DOHH2 (cell line): ENCODE measurements at regions not wholly inside any gene's neighbourhood (a gene's known extent, or its start where the extent isn't known, plus 50 kb on each side); places are given as distances from the start of the nearest gene placed in this dataset.

Experiments used
- H3F3A ChIP-seq: fragments of 200-600 bp; sonication (generic), shearing (Covaris generic); 2 replicates; pipeline ENCODE4 v1.6.0; 2016; ENCODE audit warnings: antibody characterized with exemption, mild to moderate bottlenecking; ENCODE audit not compliant: control insufficient read depth, insufficient read depth
- H3K27ac ChIP-seq: fragments of 200-600 bp; sonication (generic); 2 replicates; pipeline ENCODE4 v1.5.1; 2014; ENCODE audit warnings: low read depth, mild to moderate bottlenecking, low read length, moderate library complexity
- H3K27me3 ChIP-seq: fragments of 200-600 bp; sonication (generic); 2 replicates; pipeline ENCODE4 v1.6.1; 2014; ENCODE audit warnings: mild to moderate bottlenecking, low read length, mixed read lengths; ENCODE audit not compliant: control insufficient read depth
- H3K36me3 ChIP-seq: fragments of 200-600 bp; sonication (generic); 2 replicates; pipeline ENCODE4 v1.6.1; 2014; ENCODE audit warnings: mild to moderate bottlenecking, low read length, moderate library complexity, mixed read lengths; ENCODE audit not compliant: control insufficient read depth
- H3K4me1 ChIP-seq: fragments of 200-600 bp; sonication (generic); 2 replicates; pipeline ENCODE4 v1.6.1; 2014; ENCODE audit warnings: mild to moderate bottlenecking, low read length, mixed read lengths; ENCODE audit not compliant: control insufficient read depth
- H3K4me2 ChIP-seq: fragments of 200-600 bp; sonication (generic); 2 replicates; pipeline ENCODE4 v1.6.0; 2014; ENCODE audit warnings: mild to moderate bottlenecking, low read length, moderate library complexity
- H3K4me3 ChIP-seq: fragments of 200-600 bp; sonication (generic); 2 replicates; pipeline ENCODE4 v1.5.1; 2014; ENCODE audit warnings: mild to moderate bottlenecking, low read length, mixed read lengths
- H3K79me2 ChIP-seq: fragments of 200-600 bp; sonication (generic); 2 replicates; pipeline ENCODE4 v1.6.1; 2014; ENCODE audit warnings: mild to moderate bottlenecking, low read length, mixed read lengths; ENCODE audit not compliant: control insufficient read depth
- H3K9me2 ChIP-seq: fragments of 200-600 bp; sonication (generic); replicated peaks from 2 replicates; pipeline ENCODE4 v1.6.1; 2014; ENCODE audit warnings: mild to moderate bottlenecking, low read length, mixed read lengths; ENCODE audit not compliant: control insufficient read depth
- H3K9me3 ChIP-seq: fragments of 200-600 bp; sonication (generic); 2 replicates; pipeline ENCODE4 v1.6.1; 2014; ENCODE audit warnings: antibody characterized with exemption, low read length, mixed read lengths; ENCODE audit not compliant: control insufficient read depth, insufficient read depth
- H4K20me1 ChIP-seq: fragments of 200-600 bp; sonication (generic); 2 replicates; pipeline ENCODE4 v1.6.0; 2014; ENCODE audit warnings: low read depth, mild to moderate bottlenecking, antibody characterized with exemption, low read length, moderate library complexity; ENCODE audit not compliant: control insufficient read depth, insufficient read depth
- CTCF ChIP-seq: fragments of 200-600 bp; sonication (generic); IDR thresholded peaks from one replicate; pipeline ENCODE4 v1.5.1; 2014; ENCODE audit warnings: antibody characterized with exemption, mild to moderate bottlenecking, low read depth, low read length; ENCODE audit not compliant: poor library complexity, severe bottlenecking
- EZH2phosphoT487 ChIP-seq: fragments of 200-600 bp; sonication (generic); IDR thresholded peaks from 2 replicates; pipeline ENCODE4 v1.6.1; 2017; ENCODE audit warnings: borderline replicate concordance, mild to moderate bottlenecking, antibody characterized with exemption, low read length, moderate library complexity, mixed read lengths

GRCh38 chr6:132952031-132952867 lies 137.9 kb downstream of the RPS12 start:
- Histone ChIP-seq H3K27ac (no peak overlapping the region), H3K4me2 (no peak overlapping the region), H3F3A (no peaks in the 10 kb centered on the region), H3K9me2 (no peaks in the 10 kb centered on the region), H3K27me3 (peaks cover 7% of the 10 kb centered on the region), H3K4me3 (no peak overlapping the region), H4K20me1 (no peaks in the 10 kb centered on the region), H3K4me1 (no peaks in the 10 kb centered on the region), H3K79me2 (no peaks in the 10 kb centered on the region), H3K9me3 (no peaks in the 10 kb centered on the region), H3K36me3 (no peaks in the 10 kb centered on the region)
- TF ChIP-seq EZH2phosphoT487 = no peak
- TF ChIP-seq CTCF = no peak

GRCh38 chr6:132952986-132953385 lies 138.6 kb downstream of the RPS12 start:
- Histone ChIP-seq H3K9me3 (no peaks in the 10 kb centered on the region), H3K4me3 (no peak overlapping the region), H3K27ac (no peak overlapping the region), H4K20me1 (no peaks in the 10 kb centered on the region), H3K79me2 (no peaks in the 10 kb centered on the region), H3F3A (no peaks in the 10 kb centered on the region), H3K9me2 (no peaks in the 10 kb centered on the region), H3K4me1 (no peaks in the 10 kb centered on the region), H3K36me3 (no peaks in the 10 kb centered on the region), H3K4me2 (no peak overlapping the region), H3K27me3 (peaks cover 3% of the 10 kb centered on the region; the same call in 1 of the 2 replicates)
- TF ChIP-seq CTCF (no peak), EZH2phosphoT487 (no peak)

GRCh38 chr6:132954222-132954621 lies 139.9 kb downstream of the RPS12 start:
- no peaks in the 10 kb centered on the region for H3K36me3 ChIP-seq
- H3F3A ChIP-seq = no peaks in the 10 kb centered on the region
- H3K27ac ChIP-seq = no peak overlapping the region
- no peaks in the 10 kb centered on the region for H3K9me2 ChIP-seq
- TF ChIP-seq EZH2phosphoT487 = no peak
- TF ChIP-seq CTCF = no peak
- no peaks in the 10 kb centered on the region for H3K79me2 ChIP-seq
- no peaks in the 10 kb centered on the region for H3K4me1 ChIP-seq
- H4K20me1 ChIP-seq = no peaks in the 10 kb centered on the region
- no peaks in the 10 kb centered on the region for H3K9me3 ChIP-seq
- no peak overlapping the region for H3K4me3 ChIP-seq
- H3K4me2 ChIP-seq = no peak overlapping the region
- peaks cover 3% of the 10 kb centered on the region; the same call in 1 of the 2 replicates for H3K27me3 ChIP-seq
